NCI-H524 treated with DMSO at 0.1 percent for 48 hours (cell line): ENCODE measurements at regions not wholly inside any gene's neighbourhood (a gene's known extent, or its start where the extent isn't known, plus 50 kb on each side); places are given as distances from the start of the nearest gene placed in this dataset.
"Not testable (repeated sequence)": the region's sequence is repeated elsewhere in the genome, so short reads cannot be mapped to it uniquely, and the experiment has no call there.

Experiments
- DNase-seq: peaks from one replicate; lab custom pipeline; 2025; lab: John Stamatoyannopoulos, UW

GRCh38 chr6:150456466-150456865 lies 87.7 kb downstream of the IYD start:
- no peak for DNase-seq

GRCh38 chr6:150456902-150457643 lies 88.3 kb downstream of the IYD start:
- DNase-seq, result no peak

DNA sequence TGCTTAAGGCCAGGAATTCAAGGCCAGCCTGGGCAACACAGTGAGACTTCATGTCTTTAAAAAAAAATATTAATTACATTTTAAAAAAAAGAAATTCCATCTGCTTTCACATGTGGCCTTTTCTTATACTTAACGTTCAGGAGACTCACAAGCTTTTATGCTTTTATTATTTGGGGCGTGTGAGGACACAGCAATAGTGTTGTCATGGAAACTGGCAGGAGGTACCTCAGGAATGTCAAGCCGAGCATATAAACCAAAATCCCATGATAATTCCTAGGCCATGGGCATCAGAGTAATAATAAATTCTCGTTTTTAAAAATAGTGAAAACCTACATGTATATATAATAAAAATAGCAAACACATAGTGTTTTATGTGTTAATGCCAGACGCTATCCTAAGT lies 89.8 kb downstream of the IYD start:
- DNase-seq, result no peak

DNA sequence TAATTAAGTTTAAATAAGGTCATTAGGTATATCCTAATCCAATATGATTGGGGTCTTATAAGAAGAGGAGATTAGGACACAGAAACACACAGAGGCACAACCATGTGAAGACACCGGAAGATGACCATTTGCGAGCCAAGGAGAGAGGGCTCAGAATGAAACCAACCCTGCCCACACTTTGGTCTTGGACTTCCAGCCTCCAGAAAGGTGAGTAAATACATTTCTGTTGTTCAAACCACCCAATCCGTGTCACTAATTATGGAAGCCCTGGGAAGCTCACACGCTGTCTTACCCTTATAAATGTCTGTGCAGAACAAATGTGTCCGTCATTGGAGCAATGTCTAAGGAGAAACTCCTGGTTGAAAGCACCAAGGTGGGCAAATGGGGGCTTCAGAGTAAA lies 95.0 kb downstream of the IYD start:
- DNase-seq, result no peak

DNA sequence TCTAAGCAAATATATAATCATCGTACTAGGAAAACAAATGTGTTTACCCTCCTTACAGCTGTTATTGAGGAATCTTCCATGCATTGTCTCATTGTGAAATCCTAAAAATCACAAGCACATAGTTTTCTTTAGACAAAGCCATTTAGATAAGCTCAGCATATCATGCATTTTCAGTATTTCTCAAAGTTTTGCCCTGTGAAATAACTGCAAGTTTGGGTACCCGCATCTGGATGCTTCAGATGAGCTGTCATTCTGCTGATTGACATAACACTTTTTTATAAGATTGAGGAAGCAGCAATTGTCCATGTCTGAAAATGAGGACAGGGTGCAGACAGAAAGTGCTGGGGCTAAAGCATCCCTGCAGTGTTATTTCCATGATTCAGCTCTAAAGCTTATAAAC lies 96.2 kb downstream of the IYD start:
- DNase-seq, result no peak

DNA sequence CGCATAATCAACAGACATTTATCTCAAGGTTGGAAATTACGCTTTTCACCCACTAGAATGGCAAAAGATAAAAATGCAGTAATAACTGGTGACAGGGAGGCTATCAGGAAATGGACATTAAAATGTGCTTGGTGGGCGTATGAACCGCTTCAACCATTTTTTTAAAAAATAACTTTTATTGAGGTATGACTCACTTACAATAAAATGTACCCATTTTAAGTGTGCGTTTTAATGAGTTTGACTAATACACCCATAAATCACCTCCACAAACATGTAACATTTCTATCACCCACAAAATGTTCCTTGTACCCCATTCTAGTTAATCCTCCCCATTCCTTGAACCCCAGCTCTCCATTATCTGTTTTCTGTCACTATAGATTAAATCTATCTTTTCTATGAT lies 96.8 kb downstream of the IYD start:
- DNase-seq, result no peak

GRCh38 chr6:150466196-150466595 lies 97.4 kb downstream of the IYD start:
- no peak for DNase-seq

DNA sequence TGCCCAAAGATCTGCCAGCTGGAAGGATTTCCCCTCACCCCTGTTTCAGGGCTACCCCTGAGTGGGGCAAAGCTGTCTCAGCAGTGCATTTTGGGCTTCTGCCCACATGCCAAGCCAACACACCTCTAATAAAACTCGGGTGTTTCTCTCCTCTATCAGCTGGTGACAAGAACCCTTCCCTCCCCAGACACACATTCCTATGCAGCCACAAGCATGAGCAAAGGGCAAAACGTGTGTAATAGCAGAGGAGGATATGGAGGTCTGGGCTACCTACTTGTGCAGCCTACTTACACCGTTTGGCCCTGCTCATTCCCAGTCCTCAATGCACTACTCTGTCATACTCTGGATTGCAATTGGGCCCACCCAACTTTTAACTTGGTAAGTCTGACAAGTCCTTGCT lies 101.3 kb downstream of the IYD start:
- DNase-seq, result no peak

DNA sequence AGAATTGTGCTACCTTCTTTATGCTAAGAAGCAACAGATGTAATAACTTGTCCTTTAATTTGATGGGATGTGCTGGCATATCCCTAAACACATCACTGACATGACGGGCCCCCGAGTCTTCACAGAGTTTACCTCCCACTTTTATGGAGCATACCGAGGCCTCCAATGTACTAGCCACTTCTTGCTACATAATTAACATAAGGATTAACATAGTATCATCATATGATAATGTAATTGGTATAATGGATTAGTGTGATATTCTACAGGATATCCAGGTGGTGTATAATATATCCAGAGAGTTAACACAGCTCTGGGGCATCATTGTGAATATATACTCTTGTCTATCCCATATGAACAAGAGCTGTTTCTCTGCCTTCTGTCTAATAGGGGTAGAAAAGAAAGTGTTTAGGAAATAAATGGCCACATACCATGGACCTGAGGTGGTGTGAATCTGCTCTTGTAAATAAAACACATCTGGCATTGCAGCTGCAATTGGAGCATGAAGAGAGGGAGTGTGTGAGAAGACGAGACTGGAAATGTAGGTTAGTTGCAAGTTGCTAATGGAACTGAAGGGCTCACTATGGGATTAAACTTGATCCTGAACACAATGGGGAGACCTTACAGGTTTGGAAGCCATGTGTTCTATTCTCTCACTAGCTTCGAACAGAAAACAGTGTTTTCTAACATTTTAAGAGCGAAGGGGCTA lies 102.3 kb downstream of the IYD start:
- no peak for DNase-seq

DNA sequence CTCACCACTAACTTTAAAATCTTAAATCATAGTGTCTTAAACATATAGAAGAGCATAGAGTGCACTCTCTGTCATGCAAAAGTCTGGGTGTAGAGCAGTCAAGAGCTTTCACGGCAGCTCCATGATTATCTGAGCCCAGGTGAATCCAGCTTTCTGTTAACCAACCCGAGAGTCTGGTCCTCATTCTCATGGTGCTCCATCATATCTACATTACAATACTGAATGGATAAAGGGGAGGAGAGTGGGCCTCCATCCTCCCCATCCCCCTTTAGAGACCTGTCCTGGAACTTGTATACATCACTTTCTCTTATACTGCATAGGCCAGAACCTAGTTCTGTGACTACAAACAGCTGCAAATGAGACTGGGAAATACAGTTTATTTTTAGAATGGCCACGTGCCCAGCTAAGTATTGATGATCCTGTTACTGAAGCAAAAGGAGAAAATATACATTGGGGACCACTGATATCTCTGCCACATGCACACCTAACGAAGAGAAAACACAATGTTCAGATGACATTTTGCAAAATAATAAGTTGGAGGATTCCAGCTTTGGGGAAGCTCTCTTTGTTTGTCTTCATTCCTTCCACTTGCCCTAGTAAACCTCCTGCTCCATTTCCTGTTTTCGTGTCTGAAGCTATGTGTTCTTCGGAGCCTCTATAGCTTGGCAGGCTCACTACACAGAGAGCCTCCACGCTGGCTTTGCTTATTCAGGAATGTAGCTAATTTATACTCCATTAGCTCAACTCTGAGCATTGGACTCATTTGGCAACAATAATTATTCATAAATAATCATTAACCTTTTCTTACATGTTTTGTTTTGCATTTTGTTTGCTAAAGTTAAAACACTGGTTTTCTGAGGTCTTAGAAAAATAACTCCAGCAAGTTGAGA lies 110.1 kb downstream of the IYD start:
- DNase-seq, result no peak

DNA sequence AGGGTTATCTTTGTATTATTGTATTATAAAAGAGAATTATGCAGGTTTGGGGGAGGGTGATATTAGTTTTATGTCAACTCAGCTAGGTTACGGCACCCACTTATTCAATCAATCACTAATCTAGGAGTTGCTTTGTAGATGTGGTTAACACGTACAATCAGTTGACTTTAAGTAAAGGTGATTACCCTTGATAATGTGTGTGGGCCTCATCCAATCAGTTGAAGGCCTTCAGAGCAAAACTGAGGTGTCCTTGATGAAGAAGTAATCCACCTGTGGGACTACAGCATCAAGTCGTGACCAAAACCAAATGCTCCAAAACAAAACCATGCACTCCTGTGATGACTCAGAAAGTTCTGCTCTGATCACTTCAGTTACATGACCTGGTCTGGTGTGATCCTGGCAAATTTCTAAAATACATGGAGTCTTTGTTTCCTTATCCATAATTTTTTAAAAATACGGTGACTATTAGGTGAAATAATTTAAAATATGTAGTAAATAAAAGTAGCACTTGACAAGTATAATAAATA lies 114.1 kb downstream of the IYD start:
- no peak for DNase-seq

- DNase-seq, result no peak
Observed at GRCh38 chr6:150485161-150485958, 114.3 kb upstream of the PLEKHG1 start.

- no peak for DNase-seq
Observed at GRCh38 chr6:150486048-150486447, 113.6 kb upstream of the PLEKHG1 start.

GRCh38 chr6:150490586-150490985 lies 109.1 kb upstream of the PLEKHG1 start:
- DNase-seq, result no peak

GRCh38 chr6:150491131-150491810 lies 108.4 kb upstream of the PLEKHG1 start:
- DNase-seq, result no peak

DNA sequence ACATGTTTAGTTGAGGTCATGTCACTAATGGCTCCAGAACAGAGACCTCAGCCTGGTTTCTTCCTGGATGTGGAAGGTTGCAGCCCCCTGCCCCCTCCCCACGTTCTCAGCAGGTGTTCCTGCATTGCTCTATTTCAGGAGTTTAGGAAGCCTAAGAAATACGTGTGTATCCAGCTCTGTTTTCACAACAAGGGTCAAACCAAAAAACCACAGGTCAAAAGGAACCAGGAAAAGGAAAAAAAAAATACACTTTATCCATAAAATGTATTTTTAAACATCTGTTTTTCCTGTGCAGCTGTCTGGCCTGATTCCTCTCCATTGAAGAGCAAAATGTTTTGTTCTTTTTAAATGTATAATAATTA lies 107.9 kb upstream of the PLEKHG1 start:
- DNase-seq, result no peak

DNA sequence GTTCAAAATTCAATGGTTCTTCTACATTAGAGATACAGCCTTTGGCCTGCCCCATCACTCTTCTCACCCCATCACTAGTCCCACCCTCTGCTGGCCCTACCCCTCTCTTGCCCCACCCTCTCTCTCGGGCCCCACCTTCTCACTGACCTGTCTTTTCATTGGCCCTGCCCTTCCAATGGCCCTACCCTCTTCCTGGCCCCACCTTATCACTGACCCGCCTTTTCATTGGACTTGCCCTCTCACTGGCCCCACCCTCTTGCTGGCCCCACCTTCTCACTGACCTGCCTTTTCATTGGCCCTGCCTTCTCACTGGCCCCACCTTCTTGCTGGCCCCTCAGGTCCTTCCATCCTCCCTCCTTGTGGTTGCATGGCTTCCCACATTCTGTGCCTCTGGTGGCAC lies 107.2 kb upstream of the PLEKHG1 start:
- DNase-seq, result no peak

DNA sequence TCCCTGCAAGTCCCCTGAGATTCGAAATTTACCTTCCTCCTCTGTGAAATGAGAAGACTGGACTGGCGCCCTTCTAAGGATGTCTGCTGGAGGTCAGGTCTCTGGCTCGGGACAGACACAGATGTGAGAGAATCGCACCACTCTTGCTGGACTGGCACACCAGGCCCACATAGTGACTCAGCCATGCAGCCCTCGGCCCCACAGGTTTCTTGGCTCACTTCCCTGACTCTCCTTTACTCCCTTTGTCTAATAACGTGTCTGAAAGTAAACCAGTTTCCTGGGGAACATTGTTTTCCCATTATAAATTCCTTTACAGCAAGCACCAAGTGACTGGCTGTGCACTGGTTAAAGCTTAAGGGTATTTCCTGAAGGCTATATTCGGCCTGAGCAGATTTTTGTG lies 106.7 kb upstream of the PLEKHG1 start:
- no peak for DNase-seq

GRCh38 chr6:150493552-150493951 lies 106.1 kb upstream of the PLEKHG1 start:
- DNase-seq, result not testable (repeated sequence)

DNA sequence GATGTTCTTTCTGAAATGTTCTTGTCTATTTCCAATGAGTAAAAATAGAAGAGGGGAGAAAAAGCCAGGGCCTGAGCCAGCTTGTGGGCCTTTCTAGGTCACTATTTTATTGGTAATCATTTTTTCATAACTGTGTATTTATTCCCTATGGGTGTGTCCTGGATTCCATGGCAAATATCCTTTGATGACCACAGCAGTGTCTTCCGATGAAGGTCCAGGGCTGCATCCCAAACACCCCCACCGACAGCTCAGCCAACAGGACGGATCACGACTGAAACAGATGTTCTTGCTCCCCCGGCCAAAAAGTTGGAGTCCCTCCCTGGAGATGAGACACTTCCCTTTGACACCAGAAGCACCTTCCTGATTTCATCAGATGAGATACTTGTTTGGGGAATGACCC lies 105.4 kb upstream of the PLEKHG1 start:
- DNase-seq, result no peak

GRCh38 chr6:150495126-150495525 lies 104.6 kb upstream of the PLEKHG1 start:
- no peak for DNase-seq
